ENCODE measurements at regions not wholly inside any gene's neighbourhood (a gene's known extent, or its start where the extent isn't known, plus 50 kb on each side); places are given as distances from the start of the nearest gene placed in this dataset.

DNA sequence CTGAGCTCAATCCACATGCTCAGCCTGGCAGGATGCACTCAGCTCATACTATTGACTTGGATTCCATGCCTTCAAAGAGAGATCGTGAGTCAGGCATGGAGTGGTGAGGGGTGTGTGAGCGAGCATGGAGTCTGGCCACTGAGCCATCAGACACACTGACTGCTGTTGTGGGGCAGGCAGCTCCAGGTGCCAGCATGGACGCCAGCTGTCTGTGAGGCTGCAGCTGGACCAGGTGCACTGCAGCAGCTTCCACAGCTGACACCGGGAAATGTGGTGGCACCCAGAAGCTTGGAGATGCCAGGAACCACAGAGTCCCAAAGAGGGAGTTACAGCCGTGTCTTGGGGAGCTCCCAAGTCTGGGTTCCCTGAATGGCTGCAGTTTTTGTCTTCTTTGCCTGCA, 1026.4 kb upstream of the ADGRL3 start:
- Histone ChIP-seq H3K4me1 (ENCODE audit: control insufficient read depth, extremely low read depth, insufficient read depth, low read length) (no peaks in the 10 kb centered on the region), H4K20me1 (replicated peaks; ENCODE audit: control insufficient read depth, extremely low read depth, insufficient read depth, low read length) (no peaks in the 10 kb centered on the region), H3K9me3 (replicated peaks; ENCODE audit: control insufficient read depth, insufficient read depth, low read length) (peaks cover 5% of the 10 kb centered on the region), H3K4me3 (replicated peaks in 1 of 3; ENCODE audit: insufficient read depth in 1 of 3, low read depth in 1 of 3, low read length in 3 of 3) (no peak overlapping the region), H3K27ac (ENCODE audit: insufficient read depth, low read depth, low read length) (no peak overlapping the region), H3K36me3 (ENCODE audit: control insufficient read depth in 2 of 2, extremely low read depth in 1 of 2, insufficient read depth in 2 of 2, low read length in 2 of 2) (no peaks in the 10 kb centered on the region), H3K79me2 (ENCODE audit: control insufficient read depth, insufficient read depth, low read length) (no peaks in the 10 kb centered on the region), H3K9ac (replicated peaks; ENCODE audit: extremely low read depth, insufficient read depth, low read length) (no peak overlapping the region), H3K27me3 (ENCODE audit: control insufficient read depth in 2 of 2, insufficient read depth in 2 of 2, low read length in 2 of 2) (no peaks in the 10 kb centered on the region), H3K9me1 (replicated peaks; ENCODE audit: control insufficient read depth, extremely low read depth, insufficient read depth, low read length) (no peaks in the 10 kb centered on the region), H3K4me2 (ENCODE audit: insufficient read depth, low read length) (no peak overlapping the region), H2AFZ (ENCODE audit: low read depth, low read length) (no peak overlapping the region)
- intact Hi-C loops (cut with micrococcal nuclease) = no loop called here
- BruUV-seq (replicated peaks) = no TSS peak
- POLR2A ChIA-PET = no interaction called here
- dilution Hi-C loops (cut with MboI; ENCODE audit: extremely low pct_ligation_motif_present, low sequenced_read_pairs) = no loop called here
- no peak for DNase-seq (ENCODE audit: low read depth, low spot score)
- no peak for FAIRE-seq
- CTCF ChIA-PET = no interaction called here
- TF ChIP-seq EZH2 (IDR thresholded peaks at IDR 0.05; ENCODE audit: borderline replicate concordance, low read depth, low read length, severe bottlenecking) (no peak), GATA2 (IDR thresholded peaks at IDR 0.05; ENCODE audit: insufficient read depth, insufficient read length, low read depth, low read length) (no peak), POLR2AphosphoS5 (IDR thresholded peaks at IDR 0.05; ENCODE audit: insufficient read depth, low read depth, low read length) (no peak), JUN (IDR thresholded peaks at IDR 0.05; ENCODE audit: borderline replicate concordance, insufficient read depth, insufficient read length, low read depth) (no peak), FOS (IDR thresholded peaks at IDR 0.05; ENCODE audit: borderline replicate concordance, insufficient read depth, low read length) (no peak), MYC (IDR thresholded peaks at IDR 0.05; ENCODE audit: low read depth, low read length) (no peak)
- TF ChIP-seq, protein P1, sequence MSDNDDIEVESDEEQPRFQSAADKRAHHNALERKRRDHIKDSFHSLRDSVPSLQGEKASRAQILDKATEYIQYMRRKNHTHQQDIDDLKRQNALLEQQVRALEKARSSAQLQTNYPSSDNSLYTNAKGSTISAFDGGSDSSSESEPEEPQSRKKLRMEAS (IDR thresholded peaks at IDR 0.05; ENCODE audit: insufficient read depth, insufficient read length) = no peak
- TF ChIP-seq, protein P2, sequence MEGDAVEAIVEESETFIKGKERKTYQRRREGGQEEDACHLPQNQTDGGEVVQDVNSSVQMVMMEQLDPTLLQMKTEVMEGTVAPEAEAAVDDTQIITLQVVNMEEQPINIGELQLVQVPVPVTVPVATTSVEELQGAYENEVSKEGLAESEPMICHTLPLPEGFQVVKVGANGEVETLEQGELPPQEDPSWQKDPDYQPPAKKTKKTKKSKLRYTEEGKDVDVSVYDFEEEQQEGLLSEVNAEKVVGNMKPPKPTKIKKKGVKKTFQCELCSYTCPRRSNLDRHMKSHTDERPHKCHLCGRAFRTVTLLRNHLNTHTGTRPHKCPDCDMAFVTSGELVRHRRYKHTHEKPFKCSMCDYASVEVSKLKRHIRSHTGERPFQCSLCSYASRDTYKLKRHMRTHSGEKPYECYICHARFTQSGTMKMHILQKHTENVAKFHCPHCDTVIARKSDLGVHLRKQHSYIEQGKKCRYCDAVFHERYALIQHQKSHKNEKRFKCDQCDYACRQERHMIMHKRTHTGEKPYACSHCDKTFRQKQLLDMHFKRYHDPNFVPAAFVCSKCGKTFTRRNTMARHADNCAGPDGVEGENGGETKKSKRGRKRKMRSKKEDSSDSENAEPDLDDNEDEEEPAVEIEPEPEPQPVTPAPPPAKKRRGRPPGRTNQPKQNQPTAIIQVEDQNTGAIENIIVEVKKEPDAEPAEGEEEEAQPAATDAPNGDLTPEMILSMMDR (IDR thresholded peaks at IDR 0.05; ENCODE audit: extremely low read depth in 1 of 2, insufficient read depth in 1 of 2, low read depth in 1 of 2, low read length in 2 of 2) = no peak
